Lower leg skin (tissue), 3 donors: ENCODE measurements at regions not wholly inside any gene's neighbourhood (a gene's known extent, or its start where the extent isn't known, plus 50 kb on each side); places are given as distances from the start of the nearest gene placed in this dataset.

Source experiments
- POLR2A ChIP-seq, 2 donors: fragments of 450-650 bp; IDR thresholded peaks; one replicate each; pipeline ENCODE4 v1.6.1; 2016 to 2017; ENCODE audit warnings: antibody characterized with exemption in 2 of 2, mild to moderate bottlenecking in 1 of 2, moderate library complexity in 1 of 2
- TF ChIP-seq, protein P1 (sequence below), 3 donors: fragments of 450-650 bp; IDR thresholded peaks; one replicate each; pipeline ENCODE4 v1.5.1; 2016; ENCODE audit warnings: antibody characterized with exemption in 3 of 3, mild to moderate bottlenecking in 3 of 3, moderate library complexity in 2 of 3

DNA sequence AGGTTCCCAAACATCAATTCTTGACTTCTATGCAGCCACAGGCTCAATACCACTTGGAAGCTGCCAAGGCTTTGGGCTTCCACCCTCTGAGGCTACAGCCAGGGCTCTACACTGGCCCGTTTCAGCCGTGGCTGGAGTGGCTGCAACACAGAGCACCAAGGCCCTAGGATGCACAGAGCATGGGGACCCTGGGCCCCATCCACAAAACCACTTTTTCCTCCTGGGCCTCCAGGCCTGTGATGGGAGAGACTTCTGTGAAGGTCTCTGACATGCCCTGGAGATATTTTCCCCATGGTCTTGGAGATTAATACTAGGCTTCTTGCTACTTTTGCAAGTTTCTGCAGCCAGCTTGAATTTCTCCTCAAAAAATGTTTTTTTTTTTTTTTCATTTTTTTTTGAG lies 655.4 kb upstream of the ZP4 start:
- TF ChIP-seq, protein P1, sequence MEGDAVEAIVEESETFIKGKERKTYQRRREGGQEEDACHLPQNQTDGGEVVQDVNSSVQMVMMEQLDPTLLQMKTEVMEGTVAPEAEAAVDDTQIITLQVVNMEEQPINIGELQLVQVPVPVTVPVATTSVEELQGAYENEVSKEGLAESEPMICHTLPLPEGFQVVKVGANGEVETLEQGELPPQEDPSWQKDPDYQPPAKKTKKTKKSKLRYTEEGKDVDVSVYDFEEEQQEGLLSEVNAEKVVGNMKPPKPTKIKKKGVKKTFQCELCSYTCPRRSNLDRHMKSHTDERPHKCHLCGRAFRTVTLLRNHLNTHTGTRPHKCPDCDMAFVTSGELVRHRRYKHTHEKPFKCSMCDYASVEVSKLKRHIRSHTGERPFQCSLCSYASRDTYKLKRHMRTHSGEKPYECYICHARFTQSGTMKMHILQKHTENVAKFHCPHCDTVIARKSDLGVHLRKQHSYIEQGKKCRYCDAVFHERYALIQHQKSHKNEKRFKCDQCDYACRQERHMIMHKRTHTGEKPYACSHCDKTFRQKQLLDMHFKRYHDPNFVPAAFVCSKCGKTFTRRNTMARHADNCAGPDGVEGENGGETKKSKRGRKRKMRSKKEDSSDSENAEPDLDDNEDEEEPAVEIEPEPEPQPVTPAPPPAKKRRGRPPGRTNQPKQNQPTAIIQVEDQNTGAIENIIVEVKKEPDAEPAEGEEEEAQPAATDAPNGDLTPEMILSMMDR (IDR thresholded peaks at IDR 0.05) = no peak
- no peak for TF ChIP-seq POLR2A (IDR thresholded peaks at IDR 0.05)
